ENCODE measurements at regions not wholly inside any gene's neighbourhood (a gene's known extent, or its start where the extent isn't known, plus 50 kb on each side); places are given as distances from the start of the nearest gene placed in this dataset.

DNA sequence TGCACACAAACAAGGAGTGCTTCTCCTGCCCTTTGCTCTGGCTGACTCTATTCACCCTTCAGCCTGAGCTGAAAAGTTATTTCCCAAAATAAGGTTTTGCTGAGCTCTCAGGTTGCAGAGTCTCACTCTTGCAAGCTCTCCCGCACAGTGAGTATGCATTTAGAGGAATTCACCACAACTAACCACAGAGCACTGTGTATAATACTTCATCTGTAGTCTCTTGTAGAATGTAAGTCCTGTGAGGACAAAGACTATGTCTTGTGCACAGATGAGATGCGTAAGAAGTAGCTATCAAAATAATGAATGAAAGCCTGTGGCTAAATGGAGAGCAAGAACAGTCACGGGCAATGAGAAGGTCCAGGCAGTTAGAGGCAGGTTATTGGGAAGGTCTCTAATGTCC lies 156.5 kb upstream of the SLCO3A1 start:
- TF ChIP-seq, protein P1, sequence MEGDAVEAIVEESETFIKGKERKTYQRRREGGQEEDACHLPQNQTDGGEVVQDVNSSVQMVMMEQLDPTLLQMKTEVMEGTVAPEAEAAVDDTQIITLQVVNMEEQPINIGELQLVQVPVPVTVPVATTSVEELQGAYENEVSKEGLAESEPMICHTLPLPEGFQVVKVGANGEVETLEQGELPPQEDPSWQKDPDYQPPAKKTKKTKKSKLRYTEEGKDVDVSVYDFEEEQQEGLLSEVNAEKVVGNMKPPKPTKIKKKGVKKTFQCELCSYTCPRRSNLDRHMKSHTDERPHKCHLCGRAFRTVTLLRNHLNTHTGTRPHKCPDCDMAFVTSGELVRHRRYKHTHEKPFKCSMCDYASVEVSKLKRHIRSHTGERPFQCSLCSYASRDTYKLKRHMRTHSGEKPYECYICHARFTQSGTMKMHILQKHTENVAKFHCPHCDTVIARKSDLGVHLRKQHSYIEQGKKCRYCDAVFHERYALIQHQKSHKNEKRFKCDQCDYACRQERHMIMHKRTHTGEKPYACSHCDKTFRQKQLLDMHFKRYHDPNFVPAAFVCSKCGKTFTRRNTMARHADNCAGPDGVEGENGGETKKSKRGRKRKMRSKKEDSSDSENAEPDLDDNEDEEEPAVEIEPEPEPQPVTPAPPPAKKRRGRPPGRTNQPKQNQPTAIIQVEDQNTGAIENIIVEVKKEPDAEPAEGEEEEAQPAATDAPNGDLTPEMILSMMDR (optimal IDR thresholded peaks at IDR 0.05 in 1 of 3, IDR thresholded peaks at IDR 0.05 in 1 of 3, conservative IDR thresholded peaks at IDR 0.05 in 1 of 3; ENCODE audit: extremely low read depth in 1 of 3, insufficient read depth in 2 of 3, low read length in 3 of 3) = no peak
- no peak for TF ChIP-seq EZH2 (IDR thresholded peaks at IDR 0.05; ENCODE audit: low read length)

All from keratinocyte (primary cell).